Thyroid gland (tissue), 4 donors: ENCODE measurements at regions not wholly inside any gene's neighbourhood (a gene's known extent, or its start where the extent isn't known, plus 50 kb on each side); places are given as distances from the start of the nearest gene placed in this dataset.

Source experiments
- DNase-seq, 2 donors: peaks; one replicate each; pipeline ENCODE4 v3.0.0-alpha.2; 2019
- H3K27ac ChIP-seq, 3 donors: fragments of 200-600 bp; sonication (generic); 1 replicate in 2 of 3; 2 replicates in 1 of 3; pipeline ENCODE4 v1.5.1; 2016 to 2019; ENCODE audit warnings: mild to moderate bottlenecking in 1 of 3, moderate library complexity in 1 of 3
- H3K27me3 ChIP-seq: fragments of 200-600 bp; sonication (generic); one replicate; pipeline ENCODE4 v1.5.1; 2019
- H3K36me3 ChIP-seq, 2 donors: fragments of 200-600 bp; sonication (generic); one replicate each; pipeline ENCODE4 v1.5.1; 2016 to 2019
- H3K4me1 ChIP-seq, 2 donors: fragments of 200-600 bp; sonication (generic); one replicate each; pipeline ENCODE4 v1.5.1; 2017 to 2019
- H3K4me3 ChIP-seq, 3 donors: fragments of 200-600 bp; sonication (generic); replicated peaks in 1 of 3; 1 replicate in 2 of 3; 2 replicates in 1 of 3; pipeline ENCODE4 v1.5.1; 2016; ENCODE audit warnings: mild to moderate bottlenecking in 1 of 3
- H3K9me3 ChIP-seq: fragments of 200-600 bp; sonication (generic); one replicate; pipeline ENCODE4 v1.5.1; 2017
- POLR2A ChIP-seq, 2 donors: fragments of 450-650 bp; IDR thresholded peaks; one replicate each; pipeline ENCODE4 v1.6.1; 2017; ENCODE audit warnings: antibody characterized with exemption in 2 of 2, mild to moderate bottlenecking in 2 of 2, moderate library complexity in 1 of 2
- WGBS, 2 donors: methylation state at CpG; one replicate each; pipeline ENCODE4 v1.1.5; 2017; 5-methylcytosine and 5-hydroxymethylcytosine counted together
- intact Hi-C: fragments of 100-400 bp; cut with DNase I; formaldehyde crosslinking; loops from one replicate; pipeline ENCODE4 v1.15.1; 2023
- TF ChIP-seq, protein P1 (sequence below), 6 experiments: fragments of 200-600 bp in 3 of 6; fragments of 450-650 bp in 3 of 6; sonication (generic) in 3 of 6; IDR thresholded peaks; one replicate each; pipeline ENCODE4 v1.5.1; 2016 to 2019; ENCODE audit warnings: antibody characterized with exemption in 6 of 6, mild to moderate bottlenecking in 2 of 6, inconsistent platforms in 1 of 6, moderate library complexity in 1 of 6

GRCh38 chr2:108067820-108068405 lies 81.6 kb downstream of the SLC5A7 start:
- H3K27me3 ChIP-seq = no peaks in the 10 kb centered on the region
- no peak for DNase-seq
- WGBS, 2 donors = 82 to 89% methylated on average over 8 of the region's 8 CpGs
- TF ChIP-seq POLR2A (IDR thresholded peaks at IDR 0.05) = no peak
- TF ChIP-seq, protein P1, sequence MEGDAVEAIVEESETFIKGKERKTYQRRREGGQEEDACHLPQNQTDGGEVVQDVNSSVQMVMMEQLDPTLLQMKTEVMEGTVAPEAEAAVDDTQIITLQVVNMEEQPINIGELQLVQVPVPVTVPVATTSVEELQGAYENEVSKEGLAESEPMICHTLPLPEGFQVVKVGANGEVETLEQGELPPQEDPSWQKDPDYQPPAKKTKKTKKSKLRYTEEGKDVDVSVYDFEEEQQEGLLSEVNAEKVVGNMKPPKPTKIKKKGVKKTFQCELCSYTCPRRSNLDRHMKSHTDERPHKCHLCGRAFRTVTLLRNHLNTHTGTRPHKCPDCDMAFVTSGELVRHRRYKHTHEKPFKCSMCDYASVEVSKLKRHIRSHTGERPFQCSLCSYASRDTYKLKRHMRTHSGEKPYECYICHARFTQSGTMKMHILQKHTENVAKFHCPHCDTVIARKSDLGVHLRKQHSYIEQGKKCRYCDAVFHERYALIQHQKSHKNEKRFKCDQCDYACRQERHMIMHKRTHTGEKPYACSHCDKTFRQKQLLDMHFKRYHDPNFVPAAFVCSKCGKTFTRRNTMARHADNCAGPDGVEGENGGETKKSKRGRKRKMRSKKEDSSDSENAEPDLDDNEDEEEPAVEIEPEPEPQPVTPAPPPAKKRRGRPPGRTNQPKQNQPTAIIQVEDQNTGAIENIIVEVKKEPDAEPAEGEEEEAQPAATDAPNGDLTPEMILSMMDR (IDR thresholded peaks at IDR 0.05) = no peak
- no peak overlapping the region for H3K27ac ChIP-seq
- H3K36me3 ChIP-seq = no peaks in the 10 kb centered on the region
- H3K4me1 ChIP-seq = peaks cover 0 to 8% of the 10 kb centered on the region in 2 donors
- intact Hi-C loops = no loop called here
- no peak overlapping the region for H3K4me3 ChIP-seq
- H3K9me3 ChIP-seq = no peaks in the 10 kb centered on the region

- WGBS, 2 donors = 87 to 89% methylated on average over 8 of the region's 8 CpGs
- intact Hi-C loops = no loop called here
Observed at GRCh38 chr2:108069515-108070310, 83.4 kb downstream of the SLC5A7 start.

GRCh38 chr2:108073415-108074072 lies 87.2 kb downstream of the SLC5A7 start:
- 83 to 86% methylated on average over 4 of the region's 4 CpGs for WGBS, 2 donors
- intact Hi-C loops = no loop called here

More at GRCh38 chr2:108069515-108070310, 83.4 kb downstream of the SLC5A7 start:
- no peaks in the 10 kb centered on the region for H3K27me3 ChIP-seq
- H3K36me3 ChIP-seq = no peaks in the 10 kb centered on the region
- no peak for TF ChIP-seq POLR2A (IDR thresholded peaks at IDR 0.05)
- TF ChIP-seq, protein P1 (IDR thresholded peaks at IDR 0.05) = no peak
- no peaks in the 10 kb centered on the region for H3K9me3 ChIP-seq
- peaks cover 0 to 8% of the 10 kb centered on the region in 2 donors for H3K4me1 ChIP-seq
- H3K27ac ChIP-seq = no peak overlapping the region
- no peak overlapping the region for H3K4me3 ChIP-seq
- no peak for DNase-seq

GRCh38 chr2:108074150-108074549 lies 87.8 kb downstream of the SLC5A7 start:
- no peaks in the 10 kb centered on the region for H3K9me3 ChIP-seq
- H3K36me3 ChIP-seq = no peaks in the 10 kb centered on the region
- no peaks in the 10 kb centered on the region for H3K4me1 ChIP-seq
- no peaks in the 10 kb centered on the region for H3K27me3 ChIP-seq
- TF ChIP-seq POLR2A (IDR thresholded peaks at IDR 0.05) = no peak
- TF ChIP-seq, protein P1 (IDR thresholded peaks at IDR 0.05) = no peak
- WGBS, 2 donors = 78 to 87% methylated on average over 4 of the region's 4 CpGs
- no peak overlapping the region for H3K27ac ChIP-seq
- no peak for DNase-seq
- no peak overlapping the region for H3K4me3 ChIP-seq
- intact Hi-C loops = no loop called here

More at GRCh38 chr2:108073415-108074072, 87.2 kb downstream of the SLC5A7 start:
- Histone ChIP-seq H3K4me1 (no peaks in the 10 kb centered on the region), H3K27ac (no peak overlapping the region), H3K9me3 (no peaks in the 10 kb centered on the region), H3K27me3 (no peaks in the 10 kb centered on the region), H3K36me3 (no peaks in the 10 kb centered on the region), H3K4me3 (no peak overlapping the region)
- no peak for DNase-seq
- TF ChIP-seq, protein P1 (IDR thresholded peaks at IDR 0.05) = no peak
- no peak for TF ChIP-seq POLR2A (IDR thresholded peaks at IDR 0.05)

DNA sequence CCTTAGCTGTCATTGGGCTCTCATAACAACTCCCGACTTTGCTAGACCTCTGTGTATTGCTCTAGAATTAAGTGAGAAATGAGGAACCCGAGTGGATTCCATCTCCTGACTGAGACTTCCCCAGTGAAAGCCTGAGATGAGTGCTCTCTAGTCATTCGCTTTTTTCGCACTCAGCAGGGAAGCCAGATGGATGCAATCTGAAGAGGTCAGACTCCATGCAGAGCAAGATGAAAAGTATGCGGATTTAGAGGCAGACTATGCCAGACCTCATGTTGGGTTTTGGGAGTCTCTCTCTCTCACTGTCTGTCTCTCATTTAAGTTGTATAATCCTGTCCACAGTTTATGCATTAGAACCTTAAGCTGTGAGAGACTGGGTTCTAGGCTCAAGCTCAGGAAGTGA lies 88.6 kb downstream of the SLC5A7 start:
- Histone ChIP-seq H3K4me1 (no peaks in the 10 kb centered on the region), H3K4me3 (no peak overlapping the region), H3K9me3 (no peaks in the 10 kb centered on the region), H3K27me3 (no peaks in the 10 kb centered on the region), H3K36me3 (no peaks in the 10 kb centered on the region), H3K27ac (no peak overlapping the region)
- 63 to 67% methylated on average over 5 of the region's 5 CpGs for WGBS, 2 donors
- DNase-seq = no peak
- no peak for TF ChIP-seq POLR2A (IDR thresholded peaks at IDR 0.05)
- TF ChIP-seq, protein P1 (IDR thresholded peaks at IDR 0.05) = no peak
- intact Hi-C loops = no loop called here
